K562 (cell line): ENCODE measurements at regions not wholly inside any gene's neighbourhood (a gene's known extent, or its start where the extent isn't known, plus 50 kb on each side); places are given as distances from the start of the nearest gene placed in this dataset.

ENCODE experiments used
- ATAC-seq: fragments of 200-7000 bp; cut with Tn5 transposase; 3 replicates; pipeline ENCODE4 v1.9.1; 2020; ENCODE audit warnings: moderate library complexity
- BruUV-seq: library from RNA; stranded (reverse); fragments of 400-500 nt; replicated peaks from 2 replicates; lab custom pipeline; 2021; lab: Mats Ljungman, UMichigan
- CTCF ChIA-PET: fragments of 300-600 bp; formaldehyde crosslinking; extraction: SDS; loops from one replicate; lab custom pipeline; 2021; ENCODE audit warnings: low intra/inter-chr PET ratio; lab: Yijun Ruan, JAX
- POLR2A ChIA-PET: fragments of 300-600, 350-650 bp; sonication (Branson Sonifier 250); formaldehyde crosslinking; extraction: SDS; loops from one replicate; lab custom pipeline; 2021; ENCODE audit warnings: antibody characterized with exemption, inconsistent platforms; lab: Yijun Ruan, JAX
- DNase-seq, 4 experiments: peaks; one replicate each; pipeline versions ENCODE4 v3.0.0 to v3.0.0-alpha.2; 2011 to 2018; ENCODE audit warnings: low spot score in 3 of 4, mixed read lengths in 3 of 4; ENCODE audit errors: extremely low read depth in 1 of 4
- FAIRE-seq: peaks from 2 replicates; lab custom pipeline; 2011; peaks lifted over from hg19 to GRCh38; lab: Jason Lieb, UNC
- H2AFZ ChIP-seq: 2 replicates; pipeline ENCODE4 v1.6.0; 2011; ENCODE audit warnings: low read depth, low read length, control low read depth, inconsistent platforms
- H3K27ac ChIP-seq: fragments of 200-600 bp; 3 replicates; pipeline ENCODE4 v1.8.0; 2011; ENCODE audit warnings: low read depth, mild to moderate bottlenecking, control low read depth, inconsistent platforms, low read length, moderate library complexity, mixed read lengths; ENCODE audit errors: extremely low read depth
- H3K27me3 ChIP-seq, 2 experiments: fragments of 300-600 bp in 1 of 2; 2 replicates in 1 of 2; 3 replicates in 1 of 2; pipeline versions ENCODE4 v1.6.0 to v1.8.0; 2011; ENCODE audit warnings: inconsistent platforms in 2 of 2, low read length in 2 of 2, mild to moderate bottlenecking in 1 of 2, mixed read lengths in 1 of 2, moderate library complexity in 1 of 2; ENCODE audit not compliant: control insufficient read depth in 2 of 2, insufficient read depth in 2 of 2
- H3K36me3 ChIP-seq: fragments of 300-600 bp; 3 replicates; pipeline ENCODE4 v1.8.0; 2011; ENCODE audit warnings: mild to moderate bottlenecking, low read length, inconsistent platforms; ENCODE audit not compliant: control insufficient read depth, insufficient read depth
- H3K4me1 ChIP-seq, 2 experiments: fragments of 200-600 bp in 1 of 2; replicated peaks in 1 of 2; 2 replicates in 1 of 2; 3 replicates in 1 of 2; pipeline versions ENCODE4 v1.5.1 to v1.8.0; 2011; ENCODE audit warnings: inconsistent platforms in 2 of 2, low read length in 2 of 2, mild to moderate bottlenecking in 1 of 2, mixed read lengths in 1 of 2, moderate library complexity in 1 of 2; ENCODE audit not compliant: control insufficient read depth in 2 of 2, insufficient read depth in 2 of 2
- H3K4me2 ChIP-seq: 2 replicates; pipeline ENCODE4 v1.6.1; 2011; ENCODE audit warnings: low read length, control low read depth, inconsistent platforms, mixed read lengths; ENCODE audit not compliant: insufficient read depth
- H3K4me3 ChIP-seq: fragments of 200-600 bp; sonication (generic), shearing (Covaris generic); 2 replicates; pipeline ENCODE4 v1.5.1; 2016; ENCODE audit warnings: control low read depth, inconsistent platforms
- H3K79me2 ChIP-seq: fragments of 200-600 bp; 3 replicates; pipeline ENCODE4 v1.8.0; 2011; ENCODE audit warnings: low read length, inconsistent platforms; ENCODE audit not compliant: control insufficient read depth, insufficient read depth
- H3K9ac ChIP-seq, 2 experiments: 2 replicates each; pipeline versions ENCODE4 v1.6.0 to v1.6.1; 2011; ENCODE audit warnings: low read depth in 2 of 2, low read length in 2 of 2, control low read depth in 1 of 2, inconsistent platforms in 1 of 2, mild to moderate bottlenecking in 1 of 2, mixed read lengths in 1 of 2; ENCODE audit not compliant: insufficient read depth in 1 of 2
- H3K9me1 ChIP-seq: one replicate; pipeline ENCODE4 v1.6.0; 2011; ENCODE audit warnings: inconsistent platforms, mild to moderate bottlenecking, low read length, moderate library complexity; ENCODE audit not compliant: control insufficient read depth, insufficient read depth
- H3K9me3 ChIP-seq: replicated peaks from 2 replicates; pipeline ENCODE4 v1.5.1; 2011; ENCODE audit warnings: low read depth, low read length, inconsistent platforms; ENCODE audit not compliant: control insufficient read depth, insufficient read depth
- H4K20me1 ChIP-seq: replicated peaks from 2 replicates; pipeline ENCODE4 v1.6.1; 2011; ENCODE audit warnings: low read length, inconsistent platforms, mixed read lengths; ENCODE audit not compliant: control insufficient read depth, insufficient read depth
- HDAC6 ChIP-seq: IDR thresholded peaks from 2 replicates; pipeline ENCODE4 v1.6.1; 2012; ENCODE audit warnings: low read depth, mild to moderate bottlenecking, control low read depth, inconsistent platforms, low read length, moderate library complexity
- PPARD ChIP-seq: fragments of 250-450 bp; sonication (Bioruptor Pico); IDR thresholded peaks from 2 replicates; pipeline ENCODE4 v1.8.0; 2022; ENCODE audit warnings: inconsistent platforms, mild to moderate bottlenecking, moderate library complexity
- SOX6 ChIP-seq: fragments of 450-650 bp; IDR thresholded peaks from 2 replicates; pipeline ENCODE4 v1.6.1; 2014; ENCODE audit warnings: mild to moderate bottlenecking
- WGBS: fragments of 100-300 bp; shearing (Covaris generic); methylation state at CpG from one replicate; pipeline ENCODE4 v1.1.6; 2016; ENCODE audit warnings: low coverage, mixed read lengths; ENCODE audit not compliant: insufficient coverage; ENCODE audit errors: missing lambda C conversion rate; 5-methylcytosine and 5-hydroxymethylcytosine counted together
- in situ Hi-C: fragments of 300-500 bp; cut with MboI; formaldehyde crosslinking; loops from 4 replicates; pipeline ENCODE4 v1.15.0; 2018; ENCODE audit warnings: inconsistent platforms, mixed read lengths
- intact Hi-C: fragments of 100-400 bp; cut with micrococcal nuclease; formaldehyde crosslinking; loops from 2 replicates; pipeline ENCODE4 v1.14.2; 2022
- TF ChIP-seq, protein P1 (sequence below), 3 experiments: fragments of 200-800 bp in 1 of 3; fragments of 250-450 bp in 1 of 3; fragments of 450-650 bp in 1 of 3; sonication (Bioruptor Pico) in 1 of 3; sonication (Bioruptor generic) in 1 of 3; formaldehyde crosslinking in 1 of 3; IDR thresholded peaks; 2 replicates each; pipeline versions ENCODE4 v1.6.1 to v1.8.0; 2016 to 2022; ENCODE audit warnings: mild to moderate bottlenecking in 2 of 3, missing genetic modification characterization in 2 of 3, missing compliant biosample characterization in 1 of 3, moderate library complexity in 1 of 3

DNA sequence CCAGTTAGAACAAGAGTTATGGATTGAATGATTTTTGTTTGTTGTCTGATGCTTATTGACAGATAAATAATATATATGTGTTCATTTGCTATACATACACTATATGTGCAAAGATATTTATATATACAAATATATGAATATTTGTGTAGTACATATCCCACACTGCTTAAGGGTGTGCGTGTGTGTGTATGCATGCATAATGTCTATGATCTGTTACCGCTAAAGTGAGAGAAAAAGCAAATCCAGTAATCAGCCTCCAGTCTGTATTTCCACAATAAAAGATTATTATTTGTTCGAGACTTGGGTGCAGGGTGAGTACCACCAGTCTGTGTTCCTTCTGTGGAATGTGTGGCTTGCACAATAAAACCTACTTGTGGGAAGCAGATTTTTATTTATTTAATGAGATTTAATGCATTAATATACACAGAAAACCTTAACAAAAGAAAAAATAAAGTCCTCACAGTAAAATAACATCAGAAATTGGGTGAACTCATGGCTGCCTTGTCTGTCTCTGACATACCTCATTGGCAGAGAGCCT, 366.0 kb upstream of the TBL1XR1 start:
- H3K79me2 ChIP-seq = no peaks in the 10 kb centered on the region
- in situ Hi-C loops (no loop called here), intact Hi-C loops (no loop called here)
- no TSS peak for BruUV-seq
- H3K9me3 ChIP-seq = no peaks in the 10 kb centered on the region
- H3K27ac ChIP-seq = no peak overlapping the region
- DNase-seq (no peak), FAIRE-seq (no peak), ATAC-seq (no peak)
- no peaks in the 10 kb centered on the region; a peak in 1 of 5 replicates for H3K27me3 ChIP-seq
- no peaks in the 10 kb centered on the region for H3K36me3 ChIP-seq
- CTCF ChIA-PET = no interaction called here
- no peak overlapping the region for H3K4me3 ChIP-seq
- TF ChIP-seq PPARD (CRISPR knock-in tag) (no peak), HDAC6 (no peak), SOX6 (no peak)
- TF ChIP-seq, protein P1, sequence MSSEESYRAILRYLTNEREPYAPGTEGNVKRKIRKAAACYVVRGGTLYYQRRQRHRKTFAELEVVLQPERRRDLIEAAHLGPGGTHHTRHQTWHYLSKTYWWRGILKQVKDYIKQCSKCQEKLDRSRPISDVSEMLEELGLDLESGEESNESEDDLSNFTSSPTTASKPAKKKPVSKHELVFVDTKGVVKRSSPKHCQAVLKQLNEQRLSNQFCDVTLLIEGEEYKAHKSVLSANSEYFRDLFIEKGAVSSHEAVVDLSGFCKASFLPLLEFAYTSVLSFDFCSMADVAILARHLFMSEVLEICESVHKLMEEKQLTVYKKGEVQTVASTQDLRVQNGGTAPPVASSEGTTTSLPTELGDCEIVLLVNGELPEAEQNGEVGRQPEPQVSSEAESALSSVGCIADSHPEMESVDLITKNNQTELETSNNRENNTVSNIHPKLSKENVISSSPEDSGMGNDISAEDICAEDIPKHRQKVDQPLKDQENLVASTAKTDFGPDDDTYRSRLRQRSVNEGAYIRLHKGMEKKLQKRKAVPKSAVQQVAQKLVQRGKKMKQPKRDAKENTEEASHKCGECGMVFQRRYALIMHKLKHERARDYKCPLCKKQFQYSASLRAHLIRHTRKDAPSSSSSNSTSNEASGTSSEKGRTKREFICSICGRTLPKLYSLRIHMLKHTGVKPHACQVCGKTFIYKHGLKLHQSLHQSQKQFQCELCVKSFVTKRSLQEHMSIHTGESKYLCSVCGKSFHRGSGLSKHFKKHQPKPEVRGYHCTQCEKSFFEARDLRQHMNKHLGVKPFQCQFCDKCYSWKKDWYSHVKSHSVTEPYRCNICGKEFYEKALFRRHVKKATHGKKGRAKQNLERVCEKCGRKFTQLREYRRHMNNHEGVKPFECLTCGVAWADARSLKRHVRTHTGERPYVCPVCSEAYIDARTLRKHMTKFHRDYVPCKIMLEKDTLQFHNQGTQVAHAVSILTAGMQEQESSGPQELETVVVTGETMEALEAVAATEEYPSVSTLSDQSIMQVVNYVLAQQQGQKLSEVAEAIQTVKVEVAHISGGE (CRISPR knock-in tag; IDR thresholded peaks at IDR 0.05) = no peak
- POLR2A ChIA-PET = no interaction called here
- H4K20me1 ChIP-seq = no peaks in the 10 kb centered on the region
- H3K9ac ChIP-seq = no peak overlapping the region
- no peak overlapping the region for H2AFZ ChIP-seq
- H3K4me2 ChIP-seq = no peak overlapping the region
- H3K4me1 ChIP-seq = no peaks in the 10 kb centered on the region
- WGBS = 39% methylated on average over 3 of the region's 3 CpGs
- no peaks in the 10 kb centered on the region for H3K9me1 ChIP-seq
